ENCODE measurements at regions not wholly inside any gene's neighbourhood (a gene's known extent, or its start where the extent isn't known, plus 50 kb on each side); places are given as distances from the start of the nearest gene placed in this dataset.

DNA sequence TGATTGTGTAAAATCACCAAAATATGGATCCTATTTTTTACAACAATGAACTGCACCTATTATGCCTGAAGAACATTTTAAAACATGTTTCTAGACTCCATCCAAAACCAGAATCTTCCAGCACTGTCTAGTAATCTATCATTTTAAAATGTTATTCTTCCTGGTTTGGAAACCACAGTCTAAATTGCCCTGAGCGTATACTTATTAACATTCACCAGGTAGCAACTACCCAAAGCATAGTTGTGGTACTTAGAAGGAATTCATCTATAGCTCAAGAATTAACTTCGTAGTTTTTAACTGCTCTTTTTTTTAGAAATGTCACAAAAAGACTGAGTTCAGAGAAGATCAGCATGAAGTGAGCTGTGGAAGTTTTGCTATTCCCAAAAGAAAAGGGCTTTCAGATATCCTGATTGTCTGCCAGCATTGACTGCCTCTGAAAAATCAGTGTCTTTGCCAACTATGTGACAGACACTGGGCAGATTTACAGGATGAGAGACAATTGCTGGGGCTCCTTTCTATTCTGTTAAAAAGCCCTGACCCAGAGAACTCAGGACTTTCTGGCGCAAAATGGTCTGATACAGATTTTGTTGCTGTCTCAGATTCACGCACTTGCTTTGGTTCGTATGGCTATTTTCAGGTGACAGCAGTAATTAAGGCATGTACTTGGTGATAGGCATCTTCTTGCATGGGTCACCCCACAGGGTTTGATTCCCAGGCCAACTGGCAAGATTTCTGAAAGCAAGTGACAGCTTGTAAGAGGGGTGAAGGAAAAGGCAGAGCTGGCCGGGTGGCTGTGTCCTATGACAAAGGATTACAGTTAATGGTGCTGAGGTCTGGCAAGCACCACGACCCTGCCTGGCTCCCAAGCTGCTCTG lies 152.5 kb upstream of the RAI14 start:
- H3K36me3 ChIP-seq (ENCODE audit: control insufficient read depth in 2 of 3, insufficient read depth in 3 of 3, low read length in 3 of 3), result no peaks in the 10 kb centered on the region
- no peak for TF ChIP-seq CTCF (IDR thresholded peaks at IDR 0.05; ENCODE audit: borderline replicate concordance, extremely low read depth, insufficient read depth)
- FAIRE-seq (no peak), DNase-seq (peak in 1 of 5 donors; percentile 32)
- H3K27ac ChIP-seq (ENCODE audit: low read depth in 2 of 2, low read length in 2 of 2), result peak overlapping the region; percentile 29 to 40
- no peak overlapping the region for H3K9ac ChIP-seq (ENCODE audit: low read length in 3 of 3)
- H3K27me3 ChIP-seq (ENCODE audit: control insufficient read depth, insufficient read depth, low read length), result no peaks in the 10 kb centered on the region
- H3K9me3 ChIP-seq (ENCODE audit: control insufficient read depth in 2 of 3, insufficient read depth in 1 of 3, low read length in 3 of 3), result no peaks in the 10 kb centered on the region
- H3K4me3 ChIP-seq (ENCODE audit: low read length in 3 of 3), result no peak overlapping the region
- intact Hi-C loops (cut with DNase I), result no loop called here
- peaks cover 0 to 13% (median 2%) of the 10 kb centered on the region in 3 donors for H3K4me1 ChIP-seq (ENCODE audit: control insufficient read depth in 2 of 3, insufficient read depth in 2 of 3, low read depth in 1 of 3, low read length in 3 of 3)

DNA sequence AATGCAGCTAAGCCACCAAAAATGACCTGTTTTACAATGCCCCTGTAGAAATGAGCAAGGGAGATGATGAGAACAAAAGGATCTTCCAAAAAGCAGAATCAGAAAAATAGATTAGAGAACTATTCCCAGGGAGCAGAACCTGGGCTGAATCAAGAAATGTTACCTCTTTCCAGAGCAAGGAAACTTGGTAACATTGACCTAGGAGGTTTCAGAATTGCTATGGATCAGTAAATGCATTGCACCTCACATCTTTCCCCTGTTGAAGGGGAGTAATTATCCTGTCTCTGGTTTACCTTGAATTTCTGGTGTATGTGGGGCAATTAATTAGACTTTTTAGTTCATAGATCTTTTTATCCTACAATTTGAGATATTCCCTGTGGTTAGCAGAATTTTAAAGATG lies 151.2 kb upstream of the RAI14 start:
- Histone ChIP-seq H3K27me3 (ENCODE audit: control insufficient read depth, insufficient read depth, low read length) (no peaks in the 10 kb centered on the region), H3K36me3 (ENCODE audit: control insufficient read depth in 2 of 3, insufficient read depth in 3 of 3, low read length in 3 of 3) (no peaks in the 10 kb centered on the region), H3K27ac (ENCODE audit: low read depth in 2 of 2, low read length in 2 of 2) (no peak overlapping the region), H3K9me3 (ENCODE audit: control insufficient read depth in 2 of 3, insufficient read depth in 1 of 3, low read length in 3 of 3) (no peaks in the 10 kb centered on the region), H3K9ac (ENCODE audit: low read length in 3 of 3) (no peak overlapping the region), H3K4me1 (ENCODE audit: control insufficient read depth in 2 of 3, insufficient read depth in 2 of 3, low read depth in 1 of 3, low read length in 3 of 3) (peaks cover 0 to 13% (median 2%) of the 10 kb centered on the region in 3 donors), H3K4me3 (ENCODE audit: low read length in 3 of 3) (no peak overlapping the region)
- intact Hi-C loops (cut with DNase I), result no loop called here
- no peak for FAIRE-seq
- no peak for DNase-seq
- no peak for TF ChIP-seq CTCF (IDR thresholded peaks at IDR 0.05; ENCODE audit: borderline replicate concordance, extremely low read depth, insufficient read depth)

DNA sequence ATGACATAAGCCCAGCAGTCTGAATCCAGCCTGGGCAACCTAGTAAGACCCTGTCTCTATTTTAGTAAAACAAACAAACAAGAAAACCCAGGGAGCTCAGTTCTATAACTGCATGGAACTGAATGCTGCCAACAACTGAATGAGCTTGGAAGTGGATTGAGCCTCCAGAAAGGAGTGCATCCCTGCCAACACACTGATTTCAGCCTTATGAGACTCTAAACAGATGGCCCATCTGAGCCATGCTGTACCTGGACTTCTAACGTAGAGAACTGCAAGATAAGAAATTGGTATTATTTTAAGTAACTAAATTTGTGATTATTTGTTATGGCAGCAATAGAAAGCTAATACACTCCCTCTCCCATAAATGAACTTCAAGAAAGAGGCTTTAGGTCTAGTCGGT lies 150.4 kb upstream of the RAI14 start:
- no peak for DNase-seq
- no peak for FAIRE-seq

More for the DNA sequence above, 150.4 kb upstream of the RAI14 start:
- no peak overlapping the region for H3K4me3 ChIP-seq (ENCODE audit: low read length in 3 of 3)
- H3K27me3 ChIP-seq (ENCODE audit: control insufficient read depth, insufficient read depth, low read length), result no peaks in the 10 kb centered on the region
- no peaks in the 10 kb centered on the region for H3K36me3 ChIP-seq (ENCODE audit: control insufficient read depth in 2 of 3, insufficient read depth in 3 of 3, low read length in 3 of 3)
- no peak for TF ChIP-seq CTCF (IDR thresholded peaks at IDR 0.05; ENCODE audit: borderline replicate concordance, extremely low read depth, insufficient read depth)
- no peaks in the 10 kb centered on the region for H3K9me3 ChIP-seq (ENCODE audit: control insufficient read depth in 2 of 3, insufficient read depth in 1 of 3, low read length in 3 of 3)
- no peak overlapping the region for H3K9ac ChIP-seq (ENCODE audit: low read length in 3 of 3)
- intact Hi-C loops (cut with DNase I), result no loop called here
- H3K27ac ChIP-seq (ENCODE audit: low read depth in 2 of 2, low read length in 2 of 2), result no peak overlapping the region
- peaks cover 0 to 13% (median 2%) of the 10 kb centered on the region in 3 donors for H3K4me1 ChIP-seq (ENCODE audit: control insufficient read depth in 2 of 3, insufficient read depth in 2 of 3, low read depth in 1 of 3, low read length in 3 of 3)
